ENCODE measurements at regions not wholly inside any gene's neighbourhood (a gene's known extent, or its start where the extent isn't known, plus 50 kb on each side); places are given as distances from the start of the nearest gene placed in this dataset.

GRCh38 chr16:86823888-86824671, 245.7 kb downstream of the FOXL1 start:
- no peak for DNase-seq (ENCODE audit: low read depth in 2 of 3, low spot score in 2 of 3)

GRCh38 chr16:86824751-86825296, 246.5 kb downstream of the FOXL1 start:
- no peak for DNase-seq (ENCODE audit: low read depth in 2 of 3, low spot score in 2 of 3)

DNA sequence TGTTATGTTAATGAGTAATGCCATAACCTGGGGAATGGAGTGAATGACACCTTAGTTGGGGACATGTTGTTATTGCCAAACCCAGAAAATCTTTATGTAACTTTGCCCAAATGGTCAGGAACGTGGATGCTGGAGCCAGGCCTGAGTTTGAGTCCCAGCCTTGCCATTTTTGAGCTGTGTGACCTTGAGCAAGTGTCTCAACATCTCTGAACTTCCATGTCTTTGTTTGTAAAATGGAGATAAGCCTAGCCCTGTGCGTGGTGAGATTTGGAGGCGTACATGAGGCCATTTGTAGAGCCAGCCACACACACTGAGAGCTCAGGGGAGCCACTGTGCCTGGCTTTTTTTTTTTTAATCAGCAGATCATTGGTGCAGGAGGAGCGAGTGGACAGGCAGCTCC, 247.3 kb downstream of the FOXL1 start:
- no peak for DNase-seq (ENCODE audit: low read depth in 2 of 3, low spot score in 2 of 3)

GRCh38 chr16:86826941-86827340, 248.6 kb downstream of the FOXL1 start:
- no peak for DNase-seq (ENCODE audit: low read depth in 2 of 3, low spot score in 2 of 3)

DNA sequence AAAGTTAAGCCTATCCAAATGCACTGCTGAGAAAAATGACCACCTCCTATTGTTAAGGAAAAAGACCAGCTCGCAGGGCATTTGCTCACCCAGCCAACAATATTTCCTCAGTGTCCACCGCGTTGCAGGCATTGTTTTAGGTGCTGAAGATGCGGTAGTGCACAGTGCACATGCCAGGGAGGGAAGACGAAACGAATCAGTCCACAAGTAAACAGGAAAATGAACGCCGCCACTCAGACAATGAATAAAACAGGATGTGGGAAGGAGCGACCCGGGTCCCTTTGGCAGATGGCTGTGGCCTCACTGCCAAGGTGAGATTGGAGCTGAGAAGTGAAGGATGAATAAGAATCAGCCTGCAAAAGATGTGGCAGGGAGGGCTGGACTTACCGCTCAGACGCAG, 249.2 kb downstream of the FOXL1 start:
- DNase-seq (ENCODE audit: low read depth in 2 of 3, low spot score in 2 of 3): no peak

GRCh38 chr16:86828202-86828601, 249.9 kb downstream of the FOXL1 start:
- no peak for DNase-seq (ENCODE audit: low read depth in 2 of 3, low spot score in 2 of 3)

DNA sequence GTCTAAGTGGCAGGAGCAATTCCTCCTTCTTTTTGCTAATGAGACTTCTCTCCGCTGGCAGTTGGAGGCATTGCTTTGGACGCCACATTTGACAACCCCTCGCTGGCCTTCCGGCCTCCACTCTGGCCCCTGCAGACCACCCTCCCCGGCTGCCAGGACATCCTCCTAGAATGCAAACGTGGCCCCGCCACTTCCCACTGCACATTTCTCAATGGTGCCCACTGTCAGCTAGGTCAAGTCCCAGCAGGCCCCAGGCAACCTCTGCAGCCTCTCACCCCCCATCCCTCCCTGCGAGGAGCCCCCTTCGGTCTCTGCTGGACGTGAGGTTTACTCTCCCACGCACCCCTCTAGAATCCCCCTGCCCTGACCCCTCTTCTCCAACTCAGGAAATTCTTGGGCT, 250.3 kb downstream of the FOXL1 start:
- DNase-seq (ENCODE audit: low read depth in 2 of 3, low spot score in 2 of 3): no peak

DNA sequence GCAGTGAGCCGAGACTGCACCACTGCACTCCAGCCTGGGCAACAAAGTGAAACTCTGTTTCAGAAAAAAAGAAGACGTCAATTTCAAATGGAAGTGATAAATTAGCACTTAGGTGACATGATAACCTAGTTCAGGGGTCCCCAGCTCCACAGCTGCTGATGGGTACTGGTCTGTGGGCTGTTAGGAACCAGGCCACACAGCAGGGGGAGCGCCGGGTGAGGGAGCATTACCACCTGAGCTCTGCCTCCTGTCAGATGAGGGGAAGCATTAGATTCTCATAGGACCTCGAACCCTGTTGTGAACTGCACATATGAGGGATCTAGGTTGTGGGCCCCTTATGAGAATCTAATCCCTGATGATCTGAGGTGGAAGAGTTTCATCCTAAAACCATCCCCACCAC, 253.0 kb downstream of the FOXL1 start:
- no peak for DNase-seq (ENCODE audit: low read depth in 2 of 3, low spot score in 2 of 3)

- no peak for DNase-seq (ENCODE audit: low read depth in 2 of 3, low spot score in 2 of 3)
Measured at GRCh38 chr16:86833136-86833535, 254.8 kb downstream of the FOXL1 start.

DNA sequence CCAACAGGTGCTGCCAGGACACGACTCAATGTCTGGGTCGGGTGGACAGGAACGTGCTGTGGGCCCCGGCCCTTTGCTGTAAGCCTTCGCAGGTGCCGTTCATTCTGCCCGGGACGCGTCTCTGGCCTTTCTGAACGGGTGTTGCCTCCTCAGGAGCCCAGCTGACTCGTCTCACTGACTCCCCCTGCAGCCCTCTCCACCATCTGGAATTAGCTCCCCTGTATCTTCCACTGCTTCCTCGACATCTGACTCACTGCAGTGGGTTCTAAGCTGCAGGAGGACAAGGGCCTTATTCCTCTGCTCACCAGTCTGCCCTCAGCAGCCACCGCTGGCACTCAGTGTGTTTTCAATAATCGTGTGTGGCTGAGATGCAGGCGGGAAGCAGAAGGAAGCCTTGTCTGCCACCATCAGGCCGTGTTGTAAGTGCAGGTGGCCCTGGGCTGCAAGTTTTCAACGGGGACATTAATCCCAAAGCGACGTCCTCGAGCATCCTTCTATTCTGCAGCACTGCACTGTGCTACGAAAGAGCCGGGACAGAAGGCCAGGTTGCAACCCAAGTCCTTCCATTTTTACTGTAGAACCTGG, 256.2 kb downstream of the FOXL1 start:
- no peak for DNase-seq (ENCODE audit: low read depth in 2 of 3, low spot score in 2 of 3)

DNA sequence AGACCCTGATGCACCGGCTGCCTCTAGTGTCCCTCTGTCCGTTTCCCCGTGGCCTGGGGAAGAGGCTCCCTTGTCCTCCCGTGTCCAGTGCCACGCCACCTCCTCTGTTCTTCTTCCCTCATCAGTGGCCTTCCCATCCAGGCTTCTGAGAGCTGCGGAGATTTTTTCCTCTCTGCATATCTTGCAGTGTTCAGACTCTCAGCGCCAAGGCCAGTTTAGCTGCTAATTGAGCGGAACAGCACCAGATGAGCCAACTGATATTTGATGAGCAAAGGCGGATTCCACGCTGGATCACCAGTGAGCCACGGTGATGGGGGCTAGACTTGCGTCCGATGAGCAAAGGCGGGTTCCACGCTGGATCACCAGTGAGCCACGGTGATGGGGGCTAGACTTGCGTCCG, 257.6 kb downstream of the FOXL1 start:
- DNase-seq (ENCODE audit: low read depth in 2 of 3, low spot score in 2 of 3): no peak

DNA sequence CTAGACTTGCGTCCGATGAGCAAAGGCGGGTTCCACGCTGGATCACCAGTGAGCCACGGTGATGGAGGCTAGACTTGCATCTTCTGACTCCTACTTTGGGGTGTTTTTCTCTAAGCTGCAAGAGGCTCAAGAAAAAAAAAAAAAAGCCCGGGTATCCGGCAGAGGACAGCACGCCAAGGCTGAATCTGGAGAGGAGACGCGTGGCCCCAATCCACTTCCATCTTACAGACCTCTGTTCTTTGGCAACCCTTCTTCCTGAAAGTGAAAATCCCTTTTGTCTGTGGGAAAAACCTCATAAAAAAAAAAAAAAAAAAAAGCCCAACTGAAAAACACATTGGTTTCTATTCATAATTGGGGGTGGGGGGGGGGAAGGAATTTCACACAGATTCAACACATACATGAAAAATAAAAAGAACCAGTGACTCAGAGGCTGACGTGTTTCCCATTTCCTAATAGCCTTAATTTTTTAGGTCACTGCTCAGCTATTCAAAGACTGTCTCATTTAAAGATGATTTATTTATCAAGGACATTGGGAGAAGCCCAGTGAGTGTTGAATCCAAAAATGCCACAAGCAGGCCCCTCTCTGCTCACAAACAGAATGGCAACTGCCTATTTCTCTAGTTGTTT, 258.3 kb downstream of the FOXL1 start:
- no peak for DNase-seq (ENCODE audit: low read depth in 2 of 3, low spot score in 2 of 3)

DNA sequence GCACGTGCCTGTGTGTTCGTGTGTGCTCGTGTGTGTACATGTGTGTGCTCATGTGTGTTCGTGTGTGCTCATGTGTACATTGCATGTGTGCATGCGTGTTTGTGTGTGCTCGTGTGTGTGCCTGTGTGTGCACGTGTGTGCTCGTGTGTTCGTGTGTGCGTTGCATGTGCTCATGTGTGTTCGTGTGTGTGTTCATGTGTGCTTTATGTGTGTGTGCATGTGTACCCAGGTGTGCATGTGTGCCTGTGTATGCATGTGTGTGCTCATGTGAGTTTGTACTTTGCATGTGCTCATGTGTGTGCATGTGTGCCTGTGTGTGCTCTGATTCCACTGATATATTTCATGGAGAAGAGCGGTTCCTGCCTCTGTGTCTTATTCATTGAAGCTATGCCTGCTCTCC, 265.5 kb downstream of the FOXL1 start:
- DNase-seq (ENCODE audit: low read depth in 2 of 3, low spot score in 2 of 3): no peak

- DNase-seq (ENCODE audit: low read depth in 2 of 3, low spot score in 2 of 3): no peak
Measured at GRCh38 chr16:86844695-86845094, 266.3 kb downstream of the FOXL1 start.

- DNase-seq (ENCODE audit: low read depth in 2 of 3, low spot score in 2 of 3): no peak
Measured at GRCh38 chr16:86846136-86846535, 267.8 kb downstream of the FOXL1 start.

- no peak for DNase-seq (ENCODE audit: low read depth in 2 of 3, low spot score in 2 of 3)
Measured at GRCh38 chr16:86848821-86849220, 270.5 kb downstream of the FOXL1 start.

GRCh38 chr16:86850670-86851069, 272.3 kb downstream of the FOXL1 start:
- peak in 1 of 3 donors; percentile 23 for DNase-seq (ENCODE audit: low read depth in 2 of 3, low spot score in 2 of 3)

GRCh38 chr16:86852135-86852534, 273.8 kb downstream of the FOXL1 start:
- DNase-seq (ENCODE audit: low read depth in 2 of 3, low spot score in 2 of 3): no peak

DNA sequence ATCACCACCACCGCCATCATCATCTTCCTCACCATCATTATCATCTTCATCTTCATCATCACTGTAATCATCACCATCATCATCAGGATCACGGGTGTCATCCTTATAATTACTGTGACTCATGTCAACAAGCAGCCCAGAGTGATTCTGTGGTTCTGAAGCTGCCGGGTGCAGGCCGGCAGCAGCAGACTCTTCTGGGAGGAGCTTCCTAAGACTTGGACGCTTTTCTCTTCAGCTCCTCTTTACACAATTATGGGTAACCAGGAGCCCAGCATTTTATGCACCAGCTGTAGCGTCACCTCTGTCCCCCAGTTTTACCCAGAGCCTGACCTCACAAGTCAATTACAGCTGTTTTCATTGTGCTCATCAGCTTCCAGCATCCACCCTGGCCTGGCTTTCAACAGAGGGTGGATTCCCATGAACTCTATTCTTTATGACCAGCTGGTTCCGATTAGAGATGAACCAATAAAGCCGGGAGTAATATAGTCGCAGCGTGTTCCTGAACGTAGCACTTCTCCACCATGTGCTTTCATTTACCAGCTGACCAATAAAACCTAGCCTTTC, 275.8 kb downstream of the FOXL1 start:
- DNase-seq (ENCODE audit: low read depth in 2 of 3, low spot score in 2 of 3): no peak

DNA sequence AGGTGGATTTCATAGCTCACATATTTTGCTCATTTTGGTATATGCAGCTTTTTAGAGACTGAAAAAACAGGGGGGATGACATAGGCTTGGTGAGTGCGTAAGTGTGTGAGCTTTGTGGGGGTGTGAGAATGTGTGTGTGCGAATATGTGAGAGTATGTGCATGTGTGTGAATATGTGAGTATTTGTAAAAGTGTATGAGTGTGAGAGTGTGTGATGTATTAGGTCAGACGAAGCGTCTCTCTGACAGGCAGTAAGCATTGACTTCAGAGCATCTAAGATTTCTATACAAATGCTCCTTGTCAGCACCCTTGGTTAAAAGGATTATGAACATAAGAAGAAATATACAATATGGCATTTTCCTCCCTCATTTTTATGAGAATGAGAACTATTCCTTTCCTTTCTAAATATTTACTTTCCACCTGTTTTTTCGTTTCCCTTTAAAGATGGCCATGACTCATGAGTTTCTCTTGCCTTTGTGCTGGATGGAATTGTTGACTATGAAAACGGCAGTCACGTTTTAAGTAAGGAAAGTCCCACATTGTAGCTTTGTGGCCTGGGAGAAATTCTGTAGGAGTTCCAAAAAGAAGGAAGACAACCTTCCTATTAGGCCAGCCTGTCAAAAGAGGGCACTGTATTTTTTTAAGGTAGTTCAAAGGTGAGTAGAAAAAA, 276.4 kb downstream of the FOXL1 start:
- no peak for DNase-seq (ENCODE audit: low read depth in 2 of 3, low spot score in 2 of 3)
